Ovary (tissue), 3 donors: ENCODE measurements at regions not wholly inside any gene's neighbourhood (a gene's known extent, or its start where the extent isn't known, plus 50 kb on each side); places are given as distances from the start of the nearest gene placed in this dataset.

Experiments used
- CTCF ChIP-seq, 3 donors: fragments of 450-650 bp in 2 of 3; fragments of 200-600 bp in 1 of 3; IDR thresholded peaks; one replicate each; pipeline versions ENCODE4 v1.5.1 to v1.8.0; 2016 to 2022; ENCODE audit warnings: antibody characterized with exemption in 3 of 3, mild to moderate bottlenecking in 1 of 3
- POLR2A ChIP-seq: fragments of 450-650 bp; IDR thresholded peaks from one replicate; pipeline ENCODE4 v1.6.1; 2017; ENCODE audit warnings: antibody characterized with exemption, mild to moderate bottlenecking, moderate library complexity
- donor health status: DM: no; HTN: no; CAD: no.

DNA sequence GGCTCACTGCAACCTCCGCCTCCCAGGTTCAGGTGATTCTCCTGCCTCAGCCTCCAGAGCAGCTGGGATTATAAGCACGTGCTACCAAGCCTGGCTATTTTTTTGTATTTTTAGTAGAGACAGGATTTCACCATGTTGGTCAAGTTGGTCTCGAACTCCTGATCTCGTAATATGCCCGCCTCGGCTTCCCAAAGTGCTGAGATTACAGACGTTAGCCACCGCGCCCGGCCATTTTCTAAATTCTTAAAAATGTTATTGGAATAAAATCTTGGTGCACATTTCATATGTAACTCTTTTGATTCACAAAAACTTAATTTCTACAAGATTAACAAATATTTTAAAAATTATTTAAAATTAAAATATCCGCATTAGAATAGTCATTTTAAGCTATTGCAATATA, 1480.3 kb upstream of the SPRY2 start:
- TF ChIP-seq CTCF (IDR thresholded peaks at IDR 0.05) (no peak), POLR2A (no peak)
